GM21737 (cell line): ENCODE measurements at regions not wholly inside any gene's neighbourhood (a gene's known extent, or its start where the extent isn't known, plus 50 kb on each side); places are given as distances from the start of the nearest gene placed in this dataset.

ENCODE experiments used
- ATAC-seq: cut with Tn5 transposase; IDR thresholded peaks from one replicate; pipeline ENCODE4 v1.9.1; 2021; ENCODE audit warnings: mild to moderate bottlenecking, moderate library complexity; ENCODE audit not compliant: unreplicated experiment

GRCh38 chr5:98709681-98710080, 63.8 kb upstream of the RGMB start:
- no peak for ATAC-seq

- ATAC-seq: no peak
Observed at GRCh38 chr5:98713027-98713426, 60.4 kb upstream of the RGMB start.

GRCh38 chr5:98713856-98714255, 59.6 kb upstream of the RGMB start:
- no peak for ATAC-seq

- no peak for ATAC-seq
Observed at GRCh38 chr5:98714710-98715288, 58.7 kb upstream of the RGMB start.

GRCh38 chr5:98721231-98721928, 52.1 kb upstream of the RGMB start:
- no peak for ATAC-seq

GRCh38 chr5:98722188-98722587, 51.3 kb upstream of the RGMB start:
- ATAC-seq: no peak

GRCh38 chr5:98723061-98723460, 50.4 kb upstream of the RGMB start:
- no peak for ATAC-seq
